Fibroblast of lung (primary cell): ENCODE measurements at regions not wholly inside any gene's neighbourhood (a gene's known extent, or its start where the extent isn't known, plus 50 kb on each side); places are given as distances from the start of the nearest gene placed in this dataset.

Experiments used
- DNase-seq, 2 donors: peaks; one replicate each; pipeline versions ENCODE4 v3.0.0 to v3.0.0-alpha.2; 2010; ENCODE audit warnings: low read depth in 2 of 2
- H2AFZ ChIP-seq: 2 replicates; pipeline ENCODE4 v1.5.1; 2012; ENCODE audit warnings: low read length, control low read depth, inconsistent platforms
- H3K27ac ChIP-seq: 2 replicates; pipeline ENCODE4 v1.5.1; 2011; ENCODE audit warnings: low read length, control low read depth; ENCODE audit not compliant: insufficient read depth
- H3K27me3 ChIP-seq: 2 replicates; pipeline ENCODE4 v1.5.1; 2011; ENCODE audit warnings: mild to moderate bottlenecking, low read length; ENCODE audit not compliant: control insufficient read depth, insufficient read depth
- H3K36me3 ChIP-seq: 2 replicates; pipeline ENCODE4 v1.5.1; 2011; ENCODE audit warnings: low read length; ENCODE audit not compliant: control insufficient read depth, insufficient read depth
- H3K4me1 ChIP-seq: 2 replicates; pipeline ENCODE4 v1.5.1; 2011; ENCODE audit warnings: low read length; ENCODE audit not compliant: control insufficient read depth, insufficient read depth; ENCODE audit errors: extremely low read depth
- H3K4me2 ChIP-seq: 2 replicates; pipeline ENCODE4 v1.5.1; 2011; ENCODE audit warnings: low read length, control low read depth; ENCODE audit not compliant: insufficient read depth; ENCODE audit errors: extremely low read depth
- H3K4me3 ChIP-seq, 4 experiments: fragments of 200-600 bp in 1 of 4; sonication (generic) in 1 of 4; replicated peaks in 1 of 4; 2 replicates each; pipeline ENCODE4 v1.5.1; 2011 to 2016; ENCODE audit warnings: low read length in 4 of 4, low read depth in 3 of 4, mild to moderate bottlenecking in 3 of 4, control low read depth in 2 of 4, inconsistent platforms in 1 of 4, mixed read lengths in 1 of 4; ENCODE audit not compliant: insufficient read depth in 1 of 4; ENCODE audit errors: control extremely low read depth in 1 of 4
- H3K79me2 ChIP-seq: 2 replicates; pipeline ENCODE4 v1.5.1; 2012; ENCODE audit warnings: mild to moderate bottlenecking, low read length, inconsistent platforms; ENCODE audit not compliant: control insufficient read depth, insufficient read depth
- H3K9ac ChIP-seq: 2 replicates; pipeline ENCODE4 v1.5.1; 2011; ENCODE audit warnings: mild to moderate bottlenecking, low read length, control low read depth; ENCODE audit not compliant: insufficient read depth
- H3K9me3 ChIP-seq: 2 replicates; pipeline ENCODE4 v1.5.1; 2012; ENCODE audit warnings: low read depth, low read length; ENCODE audit not compliant: control insufficient read depth, insufficient read depth
- H4K20me1 ChIP-seq: 2 replicates; pipeline ENCODE4 v1.5.1; 2011; ENCODE audit warnings: low read length; ENCODE audit not compliant: control insufficient read depth, insufficient read depth; ENCODE audit errors: extremely low read depth
- EZH2 ChIP-seq: IDR thresholded peaks from 2 replicates; pipeline ENCODE4 v1.5.1; 2012; ENCODE audit warnings: low read length, control low read depth, mild to moderate bottlenecking; ENCODE audit errors: missing control alignments
- TF ChIP-seq, protein P1 (sequence below), 2 donors: IDR thresholded peaks in 1 of 2; conservative IDR thresholded peaks in 1 of 2; 1 replicate in 1 of 2; 2 replicates in 1 of 2; pipeline ENCODE4 v1.5.1; 2011 to 2012; ENCODE audit warnings: low read length in 2 of 2, control low read depth in 1 of 2, inconsistent platforms in 1 of 2, low read depth in 1 of 2, mild to moderate bottlenecking in 1 of 2

DNA sequence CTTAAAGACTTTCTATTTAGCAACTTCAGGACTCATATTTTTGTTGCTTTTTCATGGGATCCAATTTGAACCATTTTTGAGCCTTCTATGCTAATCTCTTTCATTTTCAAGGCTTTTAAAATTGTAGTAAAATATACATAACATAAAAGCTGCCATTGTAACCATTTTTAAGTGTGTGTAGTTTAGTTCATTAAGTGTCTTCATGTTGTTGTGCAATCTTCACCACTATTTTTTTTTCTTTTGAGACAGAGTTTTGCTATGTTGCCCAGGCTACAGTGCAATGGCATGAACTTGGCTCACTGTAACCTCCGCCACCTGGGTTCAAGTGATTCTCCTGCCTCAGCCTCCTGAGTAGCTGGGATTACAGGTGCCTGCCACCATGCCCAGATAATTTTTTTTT, 451.6 kb downstream of the TMEM114 start:
- no peak overlapping the region for H3K4me3 ChIP-seq
- no peak overlapping the region for H2AFZ ChIP-seq
- H3K9ac ChIP-seq: no peak overlapping the region
- no peaks in the 10 kb centered on the region for H3K9me3 ChIP-seq
- H3K36me3 ChIP-seq: no peaks in the 10 kb centered on the region
- H3K4me2 ChIP-seq: no peak overlapping the region
- H3K4me1 ChIP-seq: no peaks in the 10 kb centered on the region
- no peaks in the 10 kb centered on the region for H3K79me2 ChIP-seq
- H3K27me3 ChIP-seq: no peaks in the 10 kb centered on the region
- H3K27ac ChIP-seq: no peak overlapping the region
- no peaks in the 10 kb centered on the region for H4K20me1 ChIP-seq
- no peak for DNase-seq
- TF ChIP-seq EZH2: no peak
- TF ChIP-seq, protein P1, sequence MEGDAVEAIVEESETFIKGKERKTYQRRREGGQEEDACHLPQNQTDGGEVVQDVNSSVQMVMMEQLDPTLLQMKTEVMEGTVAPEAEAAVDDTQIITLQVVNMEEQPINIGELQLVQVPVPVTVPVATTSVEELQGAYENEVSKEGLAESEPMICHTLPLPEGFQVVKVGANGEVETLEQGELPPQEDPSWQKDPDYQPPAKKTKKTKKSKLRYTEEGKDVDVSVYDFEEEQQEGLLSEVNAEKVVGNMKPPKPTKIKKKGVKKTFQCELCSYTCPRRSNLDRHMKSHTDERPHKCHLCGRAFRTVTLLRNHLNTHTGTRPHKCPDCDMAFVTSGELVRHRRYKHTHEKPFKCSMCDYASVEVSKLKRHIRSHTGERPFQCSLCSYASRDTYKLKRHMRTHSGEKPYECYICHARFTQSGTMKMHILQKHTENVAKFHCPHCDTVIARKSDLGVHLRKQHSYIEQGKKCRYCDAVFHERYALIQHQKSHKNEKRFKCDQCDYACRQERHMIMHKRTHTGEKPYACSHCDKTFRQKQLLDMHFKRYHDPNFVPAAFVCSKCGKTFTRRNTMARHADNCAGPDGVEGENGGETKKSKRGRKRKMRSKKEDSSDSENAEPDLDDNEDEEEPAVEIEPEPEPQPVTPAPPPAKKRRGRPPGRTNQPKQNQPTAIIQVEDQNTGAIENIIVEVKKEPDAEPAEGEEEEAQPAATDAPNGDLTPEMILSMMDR (conservative IDR thresholded peaks at IDR 0.05 in 1 of 2, IDR thresholded peaks at IDR 0.05 in 1 of 2; ENCODE audit: low read depth in 1 of 2, low read length in 2 of 2): no peak

DNA sequence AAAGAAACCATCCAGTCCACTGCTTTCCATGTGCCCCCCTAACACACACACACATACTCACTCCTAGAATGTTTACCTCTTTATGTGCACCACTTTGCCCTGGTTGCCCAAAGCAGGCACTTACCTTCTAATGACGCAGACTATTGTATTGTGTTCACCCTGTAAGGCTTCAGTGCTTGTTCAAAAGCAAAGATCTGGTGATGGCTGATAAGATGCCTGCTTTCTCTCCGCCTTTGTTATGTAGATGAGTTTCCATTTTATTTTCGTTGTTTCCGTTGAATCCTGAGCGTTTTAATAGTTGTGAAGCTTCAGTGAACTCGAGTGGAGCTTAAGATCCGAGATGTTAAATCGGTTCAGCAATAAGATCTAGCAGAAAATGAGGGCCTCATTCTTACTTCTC, 452.7 kb downstream of the TMEM114 start:
- Histone ChIP-seq H3K9ac (no peak overlapping the region), H3K4me1 (no peaks in the 10 kb centered on the region), H3K4me3 (no peak overlapping the region), H3K4me2 (no peak overlapping the region), H3K79me2 (no peaks in the 10 kb centered on the region), H3K27me3 (no peaks in the 10 kb centered on the region), H3K36me3 (no peaks in the 10 kb centered on the region), H2AFZ (no peak overlapping the region), H3K27ac (no peak overlapping the region), H4K20me1 (no peaks in the 10 kb centered on the region), H3K9me3 (no peaks in the 10 kb centered on the region)
- TF ChIP-seq, protein P1 (conservative IDR thresholded peaks at IDR 0.05 in 1 of 2, IDR thresholded peaks at IDR 0.05 in 1 of 2; ENCODE audit: low read depth in 1 of 2, low read length in 2 of 2): no peak
- no peak for TF ChIP-seq EZH2
- DNase-seq: no peak

DNA sequence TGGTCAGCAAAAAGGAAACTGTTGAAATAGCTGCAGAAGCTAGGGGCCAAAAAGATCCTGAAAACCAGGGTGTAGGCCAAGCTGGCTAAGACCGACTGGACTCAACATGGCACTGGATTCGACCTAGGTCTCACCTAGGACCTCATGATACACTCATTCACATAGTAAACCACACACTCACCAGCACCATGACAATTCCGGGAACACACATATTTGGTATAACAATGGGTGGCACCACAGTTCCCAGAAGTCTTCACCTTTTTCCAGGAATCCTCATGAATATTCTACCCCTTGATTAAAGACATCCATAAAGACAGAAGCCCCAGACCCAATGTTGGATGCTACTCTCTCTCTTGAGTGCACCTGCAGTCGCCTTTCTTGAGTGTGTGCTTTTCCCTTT, 460.1 kb downstream of the TMEM114 start:
- TF ChIP-seq, protein P1 (conservative IDR thresholded peaks at IDR 0.05 in 1 of 2, IDR thresholded peaks at IDR 0.05 in 1 of 2; ENCODE audit: low read depth in 1 of 2, low read length in 2 of 2): no peak
- no peak for TF ChIP-seq EZH2
- Histone ChIP-seq H3K27me3 (no peaks in the 10 kb centered on the region), H3K9me3 (no peaks in the 10 kb centered on the region), H3K27ac (no peak overlapping the region), H3K4me3 (no peak overlapping the region), H2AFZ (no peak overlapping the region), H3K4me1 (no peaks in the 10 kb centered on the region), H4K20me1 (no peaks in the 10 kb centered on the region), H3K36me3 (no peaks in the 10 kb centered on the region), H3K9ac (no peak overlapping the region), H3K79me2 (no peaks in the 10 kb centered on the region), H3K4me2 (no peak overlapping the region)
- DNase-seq: no peak
